Hypothalamus (tissue), 51 donors: ENCODE measurements at regions not wholly inside any gene's neighbourhood (a gene's known extent, or its start where the extent isn't known, plus 50 kb on each side); places are given as distances from the start of the nearest gene placed in this dataset.
"Not testable (repeated sequence)": the region's sequence is repeated elsewhere in the genome, so short reads cannot be mapped to it uniquely, and the experiment has no call there.

Source experiments
- DNase-seq, 51 donors: peaks; one replicate each; lab custom pipeline; 2025; lab: John Stamatoyannopoulos, UW

DNA sequence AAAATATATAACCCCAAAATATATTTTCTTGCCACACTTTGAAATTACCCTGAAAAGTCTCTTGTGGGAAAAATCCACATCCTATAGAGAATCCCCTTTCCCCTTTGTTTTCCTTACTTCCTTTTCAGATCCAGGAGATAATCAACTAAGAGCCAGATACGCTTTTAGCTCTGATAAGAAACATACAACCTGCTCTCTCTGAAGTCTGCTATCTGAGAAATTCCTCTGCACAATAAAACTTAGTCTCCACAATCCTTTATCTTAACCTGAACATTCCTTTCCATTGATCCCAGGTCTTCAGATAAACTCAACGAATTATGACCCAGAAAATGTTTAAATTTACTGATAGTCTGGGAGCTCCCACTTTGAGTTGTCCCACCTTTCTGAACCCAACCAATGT lies 233.4 kb upstream of the SETMAR start:
- DNase-seq, result no peak

DNA sequence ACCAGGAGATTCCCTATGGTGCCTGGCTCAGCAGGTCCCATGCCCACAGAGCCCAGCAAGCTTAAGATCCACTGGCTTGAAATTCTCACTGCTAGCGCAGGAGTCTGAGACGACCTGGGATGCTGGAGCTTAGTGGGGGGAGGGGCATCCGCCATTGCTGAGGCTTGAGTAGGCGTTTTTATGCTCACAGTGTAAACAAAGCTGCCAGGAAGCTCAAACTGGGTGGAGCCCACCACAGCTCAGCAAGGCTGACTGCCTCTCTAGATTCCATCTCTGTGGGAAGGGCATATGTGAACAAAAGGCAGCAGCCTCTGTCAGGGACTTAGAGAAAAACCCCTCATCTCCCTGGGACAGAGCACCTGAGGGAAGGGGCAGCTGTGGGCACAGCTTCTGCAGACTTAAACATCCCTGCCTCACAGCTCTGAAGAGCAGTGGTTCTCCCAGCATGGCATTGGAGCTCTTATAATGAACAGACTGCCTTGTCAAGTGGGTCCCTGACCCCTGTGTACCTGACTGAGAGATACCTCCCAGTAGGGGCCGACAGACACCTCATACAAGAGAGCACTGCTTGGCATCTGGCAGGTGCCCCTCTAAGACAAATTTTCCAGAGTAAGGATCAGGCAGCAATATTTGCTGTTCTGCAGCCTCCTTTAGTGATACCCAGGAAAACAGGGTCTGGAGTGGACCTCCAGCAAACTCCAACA lies 231.5 kb upstream of the SETMAR start:
- no peak for DNase-seq

DNA sequence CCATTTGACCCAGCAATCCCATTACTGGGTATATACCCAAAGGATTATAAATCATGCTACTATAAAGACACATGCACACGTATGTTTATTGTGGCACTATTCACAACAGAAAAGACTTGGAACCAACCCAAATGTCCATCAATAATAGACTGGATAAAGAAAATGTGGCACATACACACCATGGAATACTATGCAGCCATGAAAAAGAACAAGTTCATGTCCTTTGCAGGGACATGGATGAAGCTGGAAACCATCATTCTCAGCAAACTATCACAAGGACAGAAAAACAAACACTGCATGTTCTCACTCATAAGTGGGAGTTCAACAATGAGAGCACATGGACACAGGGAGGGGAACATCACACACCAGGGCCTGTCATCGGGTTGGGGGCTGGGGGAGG lies 225.9 kb upstream of the SETMAR start:
- not testable (repeated sequence) for DNase-seq

DNA sequence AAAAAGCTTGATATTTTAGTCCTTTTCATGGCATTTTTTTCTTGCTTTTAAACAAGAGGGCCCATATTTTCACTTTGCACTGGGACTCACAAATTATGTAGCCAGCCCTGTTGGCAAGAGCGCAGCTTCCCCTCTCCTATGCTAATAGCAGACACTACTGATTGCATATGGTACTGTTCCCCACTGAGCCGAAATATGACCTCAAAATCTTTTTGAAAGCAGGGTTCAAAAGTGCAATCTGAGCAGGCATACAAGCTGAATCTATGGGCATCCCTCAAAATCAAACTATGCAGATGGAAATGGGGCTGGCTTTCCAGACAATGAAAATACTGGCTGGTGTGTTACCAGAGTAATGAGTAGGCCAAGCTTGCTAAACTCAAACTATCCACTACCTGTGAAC lies 225.2 kb upstream of the SETMAR start:
- DNase-seq, result no peak

DNA sequence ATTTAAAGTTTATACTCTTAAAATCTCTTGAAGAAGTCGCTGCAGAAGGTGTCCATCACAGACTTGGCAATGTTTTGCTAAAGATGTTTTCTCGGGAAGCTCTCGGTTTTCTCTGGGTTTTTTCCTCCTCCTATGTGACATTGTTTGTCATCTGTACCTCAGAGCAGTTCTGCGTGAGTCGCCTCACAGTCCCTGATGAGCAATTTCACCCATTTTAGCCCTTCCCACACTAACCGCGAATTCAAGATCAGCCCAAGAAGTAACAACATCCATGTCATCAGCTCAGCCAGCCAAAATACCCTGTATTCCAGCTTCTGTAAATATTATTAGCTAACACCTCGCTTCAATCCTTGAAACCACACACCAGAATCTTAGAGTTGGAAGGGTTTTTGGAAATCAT lies 224.3 kb upstream of the SETMAR start:
- no peak for DNase-seq

DNA sequence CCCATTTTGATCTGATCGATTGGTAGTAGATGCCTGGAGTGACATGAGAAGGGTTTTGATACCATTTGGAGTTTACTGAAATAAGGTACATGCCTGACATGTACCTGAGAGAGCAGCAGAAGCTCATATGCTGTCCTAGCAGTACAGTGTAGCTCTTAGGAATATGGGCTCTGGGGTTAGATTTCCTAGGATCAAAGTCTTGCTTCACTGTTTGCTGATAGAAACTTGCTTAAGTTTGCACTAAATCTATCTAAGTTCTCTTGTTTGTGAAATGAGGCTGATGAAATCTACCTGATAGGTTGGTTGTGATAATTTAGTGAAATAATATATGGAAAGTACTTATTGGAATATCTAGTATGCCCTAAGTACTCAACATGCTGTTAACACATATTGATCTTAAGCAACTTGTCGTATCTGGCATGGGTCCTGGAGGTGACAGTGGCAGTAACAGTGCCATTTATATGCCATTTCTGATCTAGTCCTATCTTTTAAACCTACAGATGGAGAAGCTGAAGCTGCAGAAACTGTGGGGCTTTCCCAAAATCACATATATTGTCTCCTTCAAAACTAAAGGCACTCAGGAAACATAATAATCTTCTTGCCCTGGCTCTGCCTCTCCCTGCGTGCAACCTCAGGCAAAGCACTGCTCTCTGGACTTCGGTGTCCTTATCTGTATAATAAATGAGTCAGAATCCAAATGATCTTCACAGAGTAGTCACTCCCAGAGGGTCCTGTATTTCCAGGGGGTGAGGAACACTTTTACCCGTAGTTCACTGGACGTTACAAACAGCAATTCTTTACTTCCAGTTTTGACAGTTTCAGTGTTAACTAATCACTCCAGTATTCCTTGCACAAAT lies 223.6 kb upstream of the SETMAR start:
- no peak for DNase-seq

DNA sequence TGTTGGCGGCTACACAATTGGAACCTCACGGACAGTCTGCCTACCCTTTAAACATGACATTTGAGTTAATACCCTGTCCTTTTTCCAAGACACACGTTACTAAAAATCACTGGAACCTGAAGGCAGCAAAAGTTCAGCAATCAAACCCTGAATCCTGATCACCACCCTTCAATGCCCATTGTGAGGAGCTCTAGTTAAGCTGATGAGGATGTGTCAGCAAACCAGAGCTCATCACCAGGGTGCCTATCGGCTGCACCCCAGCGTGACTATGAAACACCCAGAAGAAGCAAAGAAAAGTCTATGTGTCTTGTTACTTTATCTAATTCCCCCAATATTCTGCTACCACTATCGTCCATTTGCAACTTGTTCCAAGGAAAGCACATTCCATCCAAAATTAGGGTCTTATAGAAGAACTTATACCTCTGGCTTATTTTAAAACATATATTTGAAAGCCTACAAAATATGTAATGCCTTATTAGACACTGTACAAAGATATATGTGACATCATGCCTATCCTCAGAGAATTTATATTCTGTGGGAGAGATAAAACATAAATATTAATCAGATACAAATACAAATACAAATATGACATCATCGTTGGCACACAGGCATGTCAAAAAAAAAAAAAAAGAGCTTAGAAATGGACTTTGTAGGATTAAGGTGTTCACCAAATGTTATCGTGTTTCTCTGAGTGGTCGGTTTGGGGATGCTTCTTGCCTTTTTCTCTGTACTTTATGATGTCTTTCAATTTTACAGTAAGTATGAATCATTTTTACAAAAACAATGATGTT lies 219.7 kb upstream of the SETMAR start:
- DNase-seq, result no peak

DNA sequence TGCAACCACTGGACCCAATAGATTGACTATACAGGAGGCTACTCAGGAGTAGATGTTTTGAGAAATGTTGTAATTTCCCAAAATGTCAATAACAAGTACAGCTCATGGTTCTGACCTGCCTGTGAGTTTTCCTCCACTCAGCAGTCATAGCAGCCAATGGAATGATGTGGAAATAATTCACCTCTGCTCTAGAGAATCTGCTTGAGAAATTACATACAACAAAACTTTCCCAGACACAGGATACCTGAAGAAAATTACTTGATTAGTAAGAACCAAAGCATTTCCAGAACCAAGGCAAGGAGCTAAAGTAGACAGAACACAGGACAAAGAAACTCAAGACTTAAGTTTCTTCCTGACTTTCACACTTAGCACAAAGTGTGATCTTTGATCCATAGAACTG lies 218.9 kb upstream of the SETMAR start:
- no peak for DNase-seq

DNA sequence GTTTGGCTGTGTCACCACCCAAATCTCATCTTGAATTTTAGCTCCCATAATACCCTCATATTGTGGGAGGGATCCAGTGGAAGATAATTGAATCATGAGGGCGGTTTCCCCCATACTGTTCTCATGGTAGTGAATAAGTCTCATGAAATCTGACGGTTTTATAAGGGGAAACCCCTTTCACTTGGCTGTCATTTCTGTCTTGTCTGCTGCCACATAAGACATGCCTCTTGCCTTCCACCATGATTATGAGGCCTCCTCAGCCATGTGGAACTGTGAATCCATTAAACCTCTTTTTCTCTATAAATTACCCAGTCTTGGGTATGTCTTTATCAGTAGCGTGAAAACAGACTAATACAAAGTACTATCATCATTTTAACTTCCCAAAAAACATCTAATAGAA lies 216.5 kb upstream of the SETMAR start:
- DNase-seq, result not testable (repeated sequence)

DNA sequence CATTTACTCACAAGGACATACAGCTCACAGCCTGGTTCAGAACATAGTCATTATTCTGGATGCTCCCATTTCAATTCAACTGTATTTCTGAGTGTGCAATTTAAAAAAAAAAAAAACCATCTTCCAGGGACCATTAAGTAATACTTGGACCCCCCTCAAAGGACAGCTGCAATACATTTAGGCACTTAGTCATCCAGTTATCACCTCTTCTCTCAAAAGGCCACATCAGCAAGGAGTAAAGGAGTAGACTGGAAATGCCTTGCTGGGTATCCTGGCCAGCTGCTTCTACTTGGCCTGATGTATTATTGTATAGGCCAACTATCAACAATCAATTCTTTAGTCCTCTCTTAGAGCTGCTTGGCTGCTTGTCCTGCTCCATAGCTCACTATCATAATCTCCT lies 211.4 kb upstream of the SETMAR start:
- no peak for DNase-seq

DNA sequence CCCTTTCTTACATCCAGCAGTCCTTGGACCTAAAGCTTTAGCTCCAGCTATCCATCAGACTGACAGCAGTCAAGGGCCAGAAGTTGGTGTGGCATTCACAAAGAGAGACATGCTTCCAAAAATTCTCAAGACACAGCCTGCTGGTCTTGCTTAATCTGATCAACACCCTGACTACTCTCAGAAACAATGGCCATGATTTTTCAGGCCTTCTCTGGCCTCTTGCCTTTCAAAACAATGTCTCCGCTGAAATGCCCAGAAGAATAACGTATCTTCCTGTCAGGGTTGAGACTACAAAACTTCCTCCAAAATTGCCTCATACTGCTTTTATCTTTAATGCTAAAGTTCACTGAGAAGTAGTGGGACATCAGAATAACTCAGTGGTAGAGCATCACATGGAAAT lies 205.4 kb upstream of the SETMAR start:
- no peak for DNase-seq

DNA sequence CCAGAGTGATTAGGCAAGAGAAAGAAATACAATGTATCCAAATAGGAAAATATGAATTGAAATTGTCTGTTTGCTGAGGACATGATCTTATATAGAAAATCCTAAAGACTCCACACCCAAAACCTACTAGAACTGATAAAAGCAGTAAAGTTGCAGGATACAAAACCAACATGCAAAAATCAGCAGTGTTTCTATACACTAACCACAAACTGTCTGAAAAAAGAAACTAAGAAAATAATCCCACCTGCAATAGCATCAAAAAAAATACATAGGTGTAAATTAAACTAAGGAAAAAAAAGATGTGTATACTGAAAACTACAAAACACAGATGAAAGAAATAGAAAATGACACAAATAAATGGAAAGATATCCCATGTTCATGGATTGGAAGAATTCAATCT lies 203.6 kb upstream of the SETMAR start:
- no peak for DNase-seq

DNA sequence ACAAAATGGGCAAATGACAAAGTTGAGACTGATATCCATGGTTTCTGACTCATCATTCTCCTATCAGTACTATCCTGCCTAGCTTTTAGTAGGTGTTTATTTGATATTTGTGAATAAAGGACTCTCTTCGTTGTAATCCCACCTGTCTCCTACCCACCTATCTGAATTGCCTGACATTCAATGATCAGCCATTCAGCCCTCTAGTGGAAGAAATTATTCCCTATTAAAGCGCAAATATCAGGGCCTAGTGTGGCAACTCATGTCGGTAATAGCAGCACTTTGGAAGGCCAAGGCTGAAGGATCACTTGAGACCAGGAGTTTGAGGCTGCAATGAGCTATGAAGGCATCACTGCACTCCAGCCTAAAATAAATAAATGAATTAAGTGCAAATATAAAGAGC lies 195.7 kb upstream of the SETMAR start:
- no peak for DNase-seq

DNA sequence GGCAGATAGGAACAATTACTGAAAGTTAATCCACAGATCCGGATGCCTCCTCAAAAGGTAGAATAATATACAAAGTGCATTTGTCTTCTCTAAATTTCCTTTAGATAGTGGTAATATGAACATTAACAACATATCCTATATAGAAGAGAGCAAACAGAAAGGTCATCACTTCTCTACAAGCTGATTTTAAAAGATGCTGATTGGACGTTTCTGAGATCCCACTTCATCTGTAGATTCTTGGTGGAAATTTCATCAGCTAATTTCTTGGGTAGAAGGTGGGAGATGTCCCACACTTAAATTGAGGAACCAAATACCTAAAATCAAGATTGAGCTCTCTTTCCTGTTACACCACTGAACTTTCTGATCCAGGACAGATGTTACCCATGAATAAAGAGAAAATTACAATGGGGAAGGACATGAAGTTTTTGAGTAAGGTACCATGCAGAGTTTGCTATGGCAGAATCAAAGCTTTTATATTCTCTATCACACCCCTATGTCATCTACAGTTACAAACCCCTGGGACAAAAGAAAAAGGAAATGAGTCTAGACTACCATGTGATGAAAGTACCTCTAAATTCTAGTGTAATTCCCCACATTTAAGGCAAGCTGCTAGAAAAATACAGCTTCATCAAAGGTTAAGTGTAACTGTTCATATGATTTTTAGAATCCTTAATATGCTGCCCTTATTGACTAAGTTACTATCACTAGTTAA lies 189.2 kb upstream of the SETMAR start:
- DNase-seq, result no peak

DNA sequence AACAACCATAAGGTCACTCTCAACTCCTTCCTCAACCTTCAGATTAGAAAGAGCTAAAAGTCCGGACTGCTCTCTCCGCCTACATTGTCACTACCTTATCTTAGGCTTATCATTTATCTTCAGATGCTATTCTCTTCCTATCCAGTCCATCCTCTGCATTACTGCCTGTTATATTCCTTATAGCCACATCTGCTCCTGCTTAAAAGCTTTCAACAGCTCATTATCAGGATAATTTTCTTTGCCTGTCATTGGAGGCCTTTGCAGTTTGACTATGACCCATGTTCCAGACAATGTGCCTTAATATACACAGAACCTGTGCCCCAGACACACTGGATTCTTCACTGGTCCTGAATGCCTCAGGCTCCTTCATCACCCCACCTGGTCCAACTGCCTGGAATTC lies 184.1 kb upstream of the SETMAR start:
- no peak for DNase-seq

DNA sequence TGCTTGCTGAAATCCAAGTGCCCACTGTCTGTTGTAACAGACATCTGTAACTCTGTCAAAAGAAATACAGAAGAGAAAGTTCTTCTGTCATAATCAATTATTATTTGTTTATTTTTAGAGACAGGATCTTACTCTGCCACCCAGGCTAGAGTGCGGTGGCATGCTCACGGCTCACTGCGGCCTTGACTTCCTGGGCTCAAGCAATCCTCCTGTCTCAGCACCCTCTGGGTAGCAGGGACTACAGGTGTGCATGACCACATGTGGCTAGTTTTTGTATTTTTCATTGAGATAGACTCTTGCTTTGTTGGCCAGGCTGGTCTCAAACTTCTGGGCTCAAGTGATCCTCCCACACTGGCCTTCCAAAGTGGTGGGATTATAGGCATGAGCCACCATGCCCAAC lies 177.6 kb upstream of the SETMAR start:
- DNase-seq, result no peak

DNA sequence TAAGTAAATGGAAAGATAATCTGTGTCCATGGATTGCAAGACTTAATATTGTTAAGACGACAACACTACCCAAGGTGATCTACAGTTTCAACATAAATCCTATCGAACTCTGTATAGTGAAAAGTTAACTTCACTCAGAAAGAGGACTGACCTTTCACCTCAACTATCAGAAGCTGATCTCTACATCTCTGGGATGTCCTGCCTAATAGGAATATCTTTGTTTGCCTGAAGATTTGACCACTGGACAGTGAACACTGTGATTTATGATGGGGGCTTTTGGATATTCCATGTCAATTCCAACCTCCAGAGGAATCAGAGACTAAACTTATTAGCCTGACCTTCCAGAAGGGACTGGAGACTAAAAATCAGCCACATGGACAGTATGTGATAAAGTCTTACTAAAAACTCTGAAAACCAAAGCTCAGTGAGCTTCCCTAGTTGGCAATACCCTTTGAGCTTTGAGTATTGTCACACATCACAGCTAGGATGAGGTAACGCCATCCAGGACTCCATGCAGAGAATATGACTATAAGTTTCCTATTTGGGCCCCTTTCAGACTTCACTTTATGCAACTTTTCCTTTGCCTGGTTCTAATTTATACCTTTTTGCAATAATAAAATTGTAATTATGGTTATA lies 164.9 kb upstream of the SETMAR start:
- DNase-seq, result no peak

DNA sequence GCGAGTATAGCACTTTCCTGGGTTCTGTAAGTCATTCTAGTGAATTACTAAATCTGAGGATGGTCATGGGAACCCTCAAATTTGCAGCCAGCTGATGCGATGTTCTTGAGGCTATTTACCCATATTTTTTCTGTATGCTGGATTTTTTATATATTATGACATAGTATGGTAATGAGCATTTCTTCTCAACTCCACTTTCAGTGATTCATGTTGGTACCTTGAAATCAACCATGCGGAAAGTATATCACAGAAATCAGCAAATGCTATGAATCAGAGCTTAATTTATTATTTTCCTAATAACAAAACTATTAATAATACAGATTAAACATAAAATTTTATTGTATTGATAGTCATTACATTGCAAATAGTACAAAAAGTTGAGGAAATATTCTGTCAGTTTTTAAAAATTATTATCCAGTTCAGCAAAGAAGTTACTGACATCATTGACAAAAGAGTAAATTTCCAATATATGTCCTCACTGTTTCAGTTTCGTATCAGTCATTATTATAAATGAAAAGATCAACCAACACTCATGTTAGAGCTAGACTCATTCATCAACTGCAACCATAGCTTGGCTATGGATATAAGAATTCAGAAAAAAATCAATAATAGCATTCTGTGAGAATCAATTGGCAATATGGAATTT lies 164.3 kb upstream of the SETMAR start:
- no peak for DNase-seq

DNA sequence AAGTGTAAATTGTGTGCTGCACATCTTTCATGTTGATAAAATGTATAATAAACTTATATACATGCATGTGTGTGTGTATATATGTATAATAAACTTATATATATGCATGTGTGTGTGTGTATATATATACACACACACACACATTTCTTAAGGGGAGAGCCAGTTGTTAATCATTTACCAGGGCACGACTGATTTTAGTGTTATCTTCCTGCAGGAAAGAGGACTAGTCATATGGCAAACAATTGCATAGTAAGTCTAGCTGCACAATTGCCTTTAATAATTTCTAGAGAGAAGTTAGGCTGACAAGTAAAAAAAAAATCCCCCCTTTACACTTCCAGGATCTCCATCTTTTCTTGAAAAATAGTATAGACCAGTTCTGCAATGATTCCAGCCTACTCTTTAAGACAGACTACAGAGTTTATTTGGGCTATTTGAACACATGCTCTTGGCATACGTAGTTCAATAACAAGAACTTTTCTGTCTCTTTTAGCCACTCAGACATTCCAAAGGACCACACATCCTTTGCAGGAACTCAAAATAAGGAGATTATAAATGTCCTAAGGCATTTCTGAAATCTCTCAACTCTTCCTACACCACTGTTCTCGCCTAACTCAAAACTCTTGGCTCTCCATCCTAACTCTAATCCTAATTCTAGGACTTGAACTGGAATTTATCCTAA lies 163.6 kb upstream of the SETMAR start:
- DNase-seq, result no peak
